Left cardiac atrium (tissue), 4 donors: ENCODE measurements at regions not wholly inside any gene's neighbourhood (a gene's known extent, or its start where the extent isn't known, plus 50 kb on each side); places are given as distances from the start of the nearest gene placed in this dataset.

ENCODE experiments used
- ATAC-seq, 2 donors: fragments of 200-7000 bp; cut with Tn5 transposase; one replicate each; pipeline ENCODE4 v1.9.1; 2020; ENCODE audit warnings: mild to moderate bottlenecking in 2 of 2, moderate library complexity in 2 of 2
- DNase-seq: peaks from one replicate; pipeline ENCODE4 v3.0.0-alpha.2; 2020
- intact Hi-C, 2 donors: fragments of 100-400 bp; cut with DNase I; formaldehyde crosslinking; loops; one replicate each; pipeline versions ENCODE4 v1.14.1 to v1.15.1; 2022 to 2023
- donor health status: DM: no; HTN: yes; CAD: no.
- donor health status: DM: no; HTN: yes; CAD: no; lungs with severe emphysema.
- donor health status: DM: yes; HTN: yes; CAD: no.
- donor health status: Dilated cardiomyopathy.

- peak; percentile 71 to 79 for ATAC-seq
- no peak for DNase-seq
- intact Hi-C loops: no loop called here
Measured at GRCh38 chr13:109874484-109875454, 88.4 kb upstream of the IRS2 start.

GRCh38 chr13:109873351-109874123 lies 87.2 kb upstream of the IRS2 start:
- DNase-seq: no peak
- intact Hi-C loops: no loop called here
- ATAC-seq: no peak

- DNase-seq (no peak), ATAC-seq (no peak)
- intact Hi-C loops: no loop called here
Measured at GRCh38 chr13:109872864-109873263, 86.5 kb upstream of the IRS2 start.

- DNase-seq (no peak), ATAC-seq (no peak)
- intact Hi-C loops: no loop called here
Measured at GRCh38 chr13:109870696-109871370, 84.5 kb upstream of the IRS2 start.

GRCh38 chr13:109870274-109870673 lies 83.9 kb upstream of the IRS2 start:
- intact Hi-C loops: no loop called here
- ATAC-seq: peak in 1 of 2 donors; percentile 1
- no peak for DNase-seq

GRCh38 chr13:109869312-109870237 lies 83.2 kb upstream of the IRS2 start:
- DNase-seq (peak; percentile 89), ATAC-seq (peak; percentile 90 to 91)
- intact Hi-C loops: loop anchor here in 1 of 2 donors (10.0 kb wide), 1 partner anchor 265 kb away; no protein-coding TSS in a partner anchor

GRCh38 chr13:109868578-109869311 lies 82.4 kb upstream of the IRS2 start:
- DNase-seq (no peak), ATAC-seq (peak in 1 of 2 donors; percentile 6)
- intact Hi-C loops: loop anchor here in 1 of 2 donors (10.0 kb wide), 1 partner anchor 266 kb away; no protein-coding TSS in a partner anchor

- DNase-seq: no peak
- intact Hi-C loops: loop anchor here in 1 of 2 donors (10.0 kb wide), 1 partner anchor 267 kb away; no protein-coding TSS in a partner anchor
- ATAC-seq: no peak
Measured at GRCh38 chr13:109867766-109868165, 81.4 kb upstream of the IRS2 start.

- DNase-seq (no peak), ATAC-seq (no peak)
- intact Hi-C loops: loop anchor here in 1 of 2 donors (5.0 to 10.0 kb wide), 2 partner anchors 65 to 272 kb away; no protein-coding TSS in a partner anchor
Measured at GRCh38 chr13:109862627-109863026, 76.2 kb upstream of the IRS2 start.

- DNase-seq (no peak), ATAC-seq (no peak)
- intact Hi-C loops: loop anchor here in 1 of 2 donors (5.0 to 10.0 kb wide), 2 partner anchors 63 to 275 kb away; no protein-coding TSS in a partner anchor
Measured at GRCh38 chr13:109859898-109860297, 73.5 kb upstream of the IRS2 start.

GRCh38 chr13:109859216-109859835 lies 72.9 kb upstream of the IRS2 start:
- ATAC-seq (peak in 1 of 2 donors; percentile 23), DNase-seq (no peak)

GRCh38 chr13:109858319-109858718 lies 71.9 kb upstream of the IRS2 start:
- DNase-seq (no peak), ATAC-seq (no peak)
- intact Hi-C loops: no loop called here

More at GRCh38 chr13:109859216-109859835, 72.9 kb upstream of the IRS2 start:
- intact Hi-C loops: no loop called here

GRCh38 chr13:109857803-109858202 lies 71.4 kb upstream of the IRS2 start:
- intact Hi-C loops: no loop called here
- no peak for ATAC-seq
- no peak for DNase-seq

GRCh38 chr13:109857325-109857724 lies 70.9 kb upstream of the IRS2 start:
- DNase-seq: no peak
- intact Hi-C loops: no loop called here
- no peak for ATAC-seq

- intact Hi-C loops: no loop called here
Measured at GRCh38 chr13:109856350-109856749, 70.0 kb upstream of the IRS2 start.

GRCh38 chr13:109853153-109853552 lies 66.8 kb upstream of the IRS2 start:
- ATAC-seq (no peak), DNase-seq (no peak)
- intact Hi-C loops: no loop called here

More at GRCh38 chr13:109856350-109856749, 70.0 kb upstream of the IRS2 start:
- ATAC-seq (no peak), DNase-seq (no peak)

GRCh38 chr13:109846185-109846584 lies 59.8 kb upstream of the IRS2 start:
- no peak for DNase-seq
- no peak for ATAC-seq
- intact Hi-C loops: no loop called here
